Transverse colon (tissue), 3 donors: ENCODE measurements at regions not wholly inside any gene's neighbourhood (a gene's known extent, or its start where the extent isn't known, plus 50 kb on each side); places are given as distances from the start of the nearest gene placed in this dataset.

Experiments used
- EP300 ChIP-seq: sonication (generic); formaldehyde crosslinking; IDR thresholded peaks from one replicate; pipeline ENCODE4 v1.6.1; 2017; ENCODE audit warnings: antibody characterized with exemption, low read depth
- POLR2A ChIP-seq: fragments of 450-650 bp; IDR thresholded peaks from one replicate; pipeline ENCODE4 v1.6.1; 2016; ENCODE audit warnings: antibody characterized with exemption, mild to moderate bottlenecking, moderate library complexity
- TF ChIP-seq, protein P1 (sequence below), 5 experiments: fragments of 200-600 bp in 3 of 5; fragments of 450-650 bp in 2 of 5; sonication (generic) in 3 of 5; IDR thresholded peaks; 1 replicate in 2 of 5; 2 replicates in 3 of 5; pipeline ENCODE4 v1.5.1; 2016 to 2017; ENCODE audit warnings: antibody characterized with exemption in 5 of 5, inconsistent platforms in 3 of 5, mild to moderate bottlenecking in 2 of 5, moderate library complexity in 1 of 5

DNA sequence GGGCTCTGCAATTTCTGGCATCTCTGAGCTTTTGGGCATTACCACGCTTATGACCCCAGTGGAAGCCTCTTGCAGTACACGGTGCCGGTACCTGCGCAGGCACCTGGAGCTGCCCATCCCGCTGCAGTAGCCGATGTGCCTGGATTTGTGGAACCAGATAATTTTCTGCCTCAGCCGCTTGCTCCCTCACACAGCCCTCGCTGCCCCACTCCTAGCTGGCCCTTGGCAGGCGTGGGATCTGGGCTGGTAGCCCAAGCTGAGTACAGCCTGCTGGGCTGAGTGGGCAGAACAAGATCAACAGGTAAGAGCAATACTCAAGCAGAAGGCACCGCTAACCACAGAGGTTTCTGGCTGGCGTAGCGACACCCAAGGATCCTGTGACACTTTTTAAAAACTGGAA, 1808.8 kb upstream of the ACO1 start:
- TF ChIP-seq, protein P1, sequence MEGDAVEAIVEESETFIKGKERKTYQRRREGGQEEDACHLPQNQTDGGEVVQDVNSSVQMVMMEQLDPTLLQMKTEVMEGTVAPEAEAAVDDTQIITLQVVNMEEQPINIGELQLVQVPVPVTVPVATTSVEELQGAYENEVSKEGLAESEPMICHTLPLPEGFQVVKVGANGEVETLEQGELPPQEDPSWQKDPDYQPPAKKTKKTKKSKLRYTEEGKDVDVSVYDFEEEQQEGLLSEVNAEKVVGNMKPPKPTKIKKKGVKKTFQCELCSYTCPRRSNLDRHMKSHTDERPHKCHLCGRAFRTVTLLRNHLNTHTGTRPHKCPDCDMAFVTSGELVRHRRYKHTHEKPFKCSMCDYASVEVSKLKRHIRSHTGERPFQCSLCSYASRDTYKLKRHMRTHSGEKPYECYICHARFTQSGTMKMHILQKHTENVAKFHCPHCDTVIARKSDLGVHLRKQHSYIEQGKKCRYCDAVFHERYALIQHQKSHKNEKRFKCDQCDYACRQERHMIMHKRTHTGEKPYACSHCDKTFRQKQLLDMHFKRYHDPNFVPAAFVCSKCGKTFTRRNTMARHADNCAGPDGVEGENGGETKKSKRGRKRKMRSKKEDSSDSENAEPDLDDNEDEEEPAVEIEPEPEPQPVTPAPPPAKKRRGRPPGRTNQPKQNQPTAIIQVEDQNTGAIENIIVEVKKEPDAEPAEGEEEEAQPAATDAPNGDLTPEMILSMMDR (IDR thresholded peaks at IDR 0.05): no peak
- no peak for TF ChIP-seq POLR2A
- no peak for TF ChIP-seq EP300
